ENCODE measurements at regions not wholly inside any gene's neighbourhood (a gene's known extent, or its start where the extent isn't known, plus 50 kb on each side); places are given as distances from the start of the nearest gene placed in this dataset.
"Not testable (repeated sequence)": the region's sequence is repeated elsewhere in the genome, so short reads cannot be mapped to it uniquely, and the experiment has no call there.

- Mint-ChIP-seq H3K36me3 (ENCODE audit: low read depth) (no peaks in the 10 kb centered on the region), H3K4me1 (ENCODE audit: low read depth) (peaks cover 12% of the 10 kb centered on the region), H3K27me3 (peaks cover 16% of the 10 kb centered on the region), H3K9me3 (no peaks in the 10 kb centered on the region), H3K27ac (no peak overlapping the region), H3K4me3 (no peak overlapping the region)
- intact Hi-C loops (cut with micrococcal nuclease), result no loop called here
Observed at GRCh38 chr7:142626420-142627035, 122.7 kb upstream of the PRSS1 start.

GRCh38 chr7:142625216-142625615 is 124.1 kb upstream of the PRSS1 start:
- Mint-ChIP-seq H3K4me1 (ENCODE audit: low read depth) (peaks cover 12% of the 10 kb centered on the region), H3K27me3 (peaks cover 11% of the 10 kb centered on the region)
- intact Hi-C loops (cut with micrococcal nuclease); H3K36me3 Mint-ChIP-seq (ENCODE audit: low read depth); H3K9me3 Mint-ChIP-seq; H3K4me3 Mint-ChIP-seq; H3K27ac Mint-ChIP-seq: not testable (repeated sequence)

- no peaks in the 10 kb centered on the region for H3K36me3 Mint-ChIP-seq (ENCODE audit: low read depth)
- intact Hi-C loops (cut with micrococcal nuclease), result no loop called here
- peaks cover 7% of the 10 kb centered on the region for H3K27me3 Mint-ChIP-seq
- no peak overlapping the region for H3K4me3 Mint-ChIP-seq
- no peaks in the 10 kb centered on the region for H3K9me3 Mint-ChIP-seq
- no peak overlapping the region for H3K27ac Mint-ChIP-seq
- H3K4me1 Mint-ChIP-seq (ENCODE audit: low read depth), result no peaks in the 10 kb centered on the region
Observed at GRCh38 chr7:142620402-142620801, 128.9 kb upstream of the PRSS1 start.

GRCh38 chr7:142618655-142619351 is 130.5 kb upstream of the PRSS1 start:
- Mint-ChIP-seq H3K36me3 (ENCODE audit: low read depth) (no peaks in the 10 kb centered on the region), H3K4me3 (no peak overlapping the region), H3K27ac (no peak overlapping the region)

GRCh38 chr7:142616842-142617241 is 132.4 kb upstream of the PRSS1 start:
- no peaks in the 10 kb centered on the region for H3K36me3 Mint-ChIP-seq (ENCODE audit: low read depth)
- no peaks in the 10 kb centered on the region for H3K9me3 Mint-ChIP-seq
- no peak overlapping the region for H3K27ac Mint-ChIP-seq
- H3K4me1 Mint-ChIP-seq (ENCODE audit: low read depth), result no peaks in the 10 kb centered on the region
- peaks cover 9% of the 10 kb centered on the region for H3K27me3 Mint-ChIP-seq
- intact Hi-C loops (cut with micrococcal nuclease), result no loop called here
- no peak overlapping the region for H3K4me3 Mint-ChIP-seq

More at GRCh38 chr7:142618655-142619351, 130.5 kb upstream of the PRSS1 start:
- intact Hi-C loops (cut with micrococcal nuclease), result no loop called here
- H3K4me1 Mint-ChIP-seq (ENCODE audit: low read depth), result no peaks in the 10 kb centered on the region
- peaks cover 9% of the 10 kb centered on the region for H3K27me3 Mint-ChIP-seq
- no peaks in the 10 kb centered on the region for H3K9me3 Mint-ChIP-seq

- peaks cover 9% of the 10 kb centered on the region for H3K27me3 Mint-ChIP-seq
- intact Hi-C loops (cut with micrococcal nuclease), result no loop called here
- H3K27ac Mint-ChIP-seq, result no peak overlapping the region
- no peaks in the 10 kb centered on the region for H3K9me3 Mint-ChIP-seq
- H3K4me3 Mint-ChIP-seq, result no peak overlapping the region
- H3K36me3 Mint-ChIP-seq (ENCODE audit: low read depth), result no peaks in the 10 kb centered on the region
- H3K4me1 Mint-ChIP-seq (ENCODE audit: low read depth), result no peaks in the 10 kb centered on the region
Observed at GRCh38 chr7:142616121-142616643, 133.1 kb upstream of the PRSS1 start.

GRCh38 chr7:142615508-142615907 is 133.8 kb upstream of the PRSS1 start:
- H3K27ac Mint-ChIP-seq, result no peak overlapping the region
- H3K4me1 Mint-ChIP-seq (ENCODE audit: low read depth), result no peaks in the 10 kb centered on the region
- H3K9me3 Mint-ChIP-seq, result no peaks in the 10 kb centered on the region
- H3K4me3 Mint-ChIP-seq, result no peak overlapping the region
- peaks cover 9% of the 10 kb centered on the region for H3K27me3 Mint-ChIP-seq
- intact Hi-C loops (cut with micrococcal nuclease), result no loop called here
- no peaks in the 10 kb centered on the region for H3K36me3 Mint-ChIP-seq (ENCODE audit: low read depth)

GRCh38 chr7:142614116-142614515 is 135.2 kb upstream of the PRSS1 start:
- Mint-ChIP-seq H3K27me3 (peaks cover 9% of the 10 kb centered on the region), H3K27ac (no peak overlapping the region)

GRCh38 chr7:142612237-142612881 is 136.9 kb upstream of the PRSS1 start:
- intact Hi-C loops (cut with micrococcal nuclease), result no loop called here
- H3K27ac Mint-ChIP-seq, result no peak overlapping the region

More at GRCh38 chr7:142614116-142614515, 135.2 kb upstream of the PRSS1 start:
- Mint-ChIP-seq H3K4me1 (ENCODE audit: low read depth) (peaks cover 3% of the 10 kb centered on the region), H3K4me3 (no peak overlapping the region), H3K9me3 (no peaks in the 10 kb centered on the region), H3K36me3 (ENCODE audit: low read depth) (no peaks in the 10 kb centered on the region)
- intact Hi-C loops (cut with micrococcal nuclease), result no loop called here

GRCh38 chr7:142611566-142612236 is 137.6 kb upstream of the PRSS1 start:
- Mint-ChIP-seq H3K4me3 (no peak overlapping the region), H3K36me3 (ENCODE audit: low read depth) (no peaks in the 10 kb centered on the region), H3K27ac (no peak overlapping the region), H3K27me3 (peaks cover 8% of the 10 kb centered on the region), H3K9me3 (no peaks in the 10 kb centered on the region), H3K4me1 (ENCODE audit: low read depth) (peaks cover 15% of the 10 kb centered on the region)
- intact Hi-C loops (cut with micrococcal nuclease), result no loop called here

More at GRCh38 chr7:142612237-142612881, 136.9 kb upstream of the PRSS1 start:
- H3K9me3 Mint-ChIP-seq, result no peaks in the 10 kb centered on the region
- H3K4me1 Mint-ChIP-seq (ENCODE audit: low read depth), result peaks cover 13% of the 10 kb centered on the region
- peaks cover 8% of the 10 kb centered on the region for H3K27me3 Mint-ChIP-seq
- no peak overlapping the region for H3K4me3 Mint-ChIP-seq
- H3K36me3 Mint-ChIP-seq (ENCODE audit: low read depth), result no peaks in the 10 kb centered on the region

GRCh38 chr7:142608630-142609428 is 140.4 kb upstream of the PRSS1 start:
- no peak overlapping the region for H3K4me3 Mint-ChIP-seq
- no peaks in the 10 kb centered on the region for H3K9me3 Mint-ChIP-seq
- H3K4me1 Mint-ChIP-seq (ENCODE audit: low read depth), result peaks cover 15% of the 10 kb centered on the region
- no peaks in the 10 kb centered on the region for H3K36me3 Mint-ChIP-seq (ENCODE audit: low read depth)
- peaks cover 5% of the 10 kb centered on the region for H3K27me3 Mint-ChIP-seq
- no peak overlapping the region for H3K27ac Mint-ChIP-seq
- intact Hi-C loops (cut with micrococcal nuclease), result no loop called here

GRCh38 chr7:142607351-142607750 is 141.9 kb upstream of the PRSS1 start:
- intact Hi-C loops (cut with micrococcal nuclease), result no loop called here
- H3K9me3 Mint-ChIP-seq, result no peaks in the 10 kb centered on the region
- H3K27ac Mint-ChIP-seq, result no peak overlapping the region
- peaks cover 8% of the 10 kb centered on the region for H3K27me3 Mint-ChIP-seq
- peaks cover 15% of the 10 kb centered on the region for H3K4me1 Mint-ChIP-seq (ENCODE audit: low read depth)
- no peaks in the 10 kb centered on the region for H3K36me3 Mint-ChIP-seq (ENCODE audit: low read depth)
- no peak overlapping the region for H3K4me3 Mint-ChIP-seq

- peaks cover 8% of the 10 kb centered on the region for H3K27me3 Mint-ChIP-seq
- no peak overlapping the region for H3K4me3 Mint-ChIP-seq
- no peaks in the 10 kb centered on the region for H3K36me3 Mint-ChIP-seq (ENCODE audit: low read depth)
- no peak overlapping the region for H3K27ac Mint-ChIP-seq
- intact Hi-C loops (cut with micrococcal nuclease), result no loop called here
- peaks cover 15% of the 10 kb centered on the region for H3K4me1 Mint-ChIP-seq (ENCODE audit: low read depth)
- no peaks in the 10 kb centered on the region for H3K9me3 Mint-ChIP-seq
Observed at GRCh38 chr7:142606081-142606480, 143.2 kb upstream of the PRSS1 start.
